ENCODE measurements at regions not wholly inside any gene's neighbourhood (a gene's known extent, or its start where the extent isn't known, plus 50 kb on each side); places are given as distances from the start of the nearest gene placed in this dataset.

GRCh38 chr5:110323357-110323756 is 403.1 kb downstream of the TMEM232 start:
- DNase-seq (no peak), ATAC-seq (no peak)
- Histone ChIP-seq H3K27ac (no peak overlapping the region), H3K9me3 (no peaks in the 10 kb centered on the region), H3K27me3 (no peaks in the 10 kb centered on the region), H3K4me3 (no peak overlapping the region), H3K4me1 (no peaks in the 10 kb centered on the region), H3K36me3 (no peaks in the 10 kb centered on the region)
- no peak for TF ChIP-seq POLR2A (IDR thresholded peaks at IDR 0.05)
- TF ChIP-seq CTCF (IDR thresholded peaks at IDR 0.05 in 4 of 5, conservative IDR thresholded peaks at IDR 0.05 in 1 of 5) = no peak
- in situ Hi-C loops (cut with MboI; ENCODE audit: low sequenced_read_pairs in 4 of 4) (no loop called here), intact Hi-C loops (cut with DNase I; ENCODE audit: low total_unique reads) (no loop called here)

GRCh38 chr5:110323832-110324231 is 402.6 kb downstream of the TMEM232 start:
- no peak for ATAC-seq
- TF ChIP-seq POLR2A (IDR thresholded peaks at IDR 0.05) (no peak), CTCF (IDR thresholded peaks at IDR 0.05 in 4 of 5, conservative IDR thresholded peaks at IDR 0.05 in 1 of 5) (no peak)
- Histone ChIP-seq H3K4me1 (no peaks in the 10 kb centered on the region), H3K36me3 (no peaks in the 10 kb centered on the region), H3K27me3 (no peaks in the 10 kb centered on the region), H3K4me3 (no peak overlapping the region), H3K9me3 (no peaks in the 10 kb centered on the region), H3K27ac (no peak overlapping the region)
- in situ Hi-C loops (cut with MboI; ENCODE audit: low sequenced_read_pairs in 4 of 4) = no loop called here
- intact Hi-C loops (cut with DNase I; ENCODE audit: low total_unique reads) = no loop called here
- DNase-seq = no peak

GRCh38 chr5:110324876-110325275 is 401.6 kb downstream of the TMEM232 start:
- Histone ChIP-seq H3K4me3 (no peak overlapping the region), H3K9me3 (no peaks in the 10 kb centered on the region), H3K36me3 (no peaks in the 10 kb centered on the region), H3K4me1 (no peaks in the 10 kb centered on the region), H3K27ac (no peak overlapping the region), H3K27me3 (no peaks in the 10 kb centered on the region)
- in situ Hi-C loops (cut with MboI; ENCODE audit: low sequenced_read_pairs in 4 of 4) (no loop called here), intact Hi-C loops (cut with DNase I; ENCODE audit: low total_unique reads) (no loop called here)
- TF ChIP-seq POLR2A (IDR thresholded peaks at IDR 0.05) = no peak
- no peak for TF ChIP-seq CTCF (IDR thresholded peaks at IDR 0.05 in 4 of 5, conservative IDR thresholded peaks at IDR 0.05 in 1 of 5)
- no peak for DNase-seq
- ATAC-seq = no peak

- in situ Hi-C loops (cut with MboI; ENCODE audit: low sequenced_read_pairs in 4 of 4) (no loop called here), intact Hi-C loops (cut with DNase I; ENCODE audit: low total_unique reads) (no loop called here)
- H3K36me3 ChIP-seq = no peaks in the 10 kb centered on the region
- ATAC-seq (no peak), DNase-seq (no peak)
- no peak for TF ChIP-seq CTCF (IDR thresholded peaks at IDR 0.05 in 4 of 5, conservative IDR thresholded peaks at IDR 0.05 in 1 of 5)
- no peak for TF ChIP-seq POLR2A (IDR thresholded peaks at IDR 0.05)
- H3K27me3 ChIP-seq = no peaks in the 10 kb centered on the region
- no peak overlapping the region for H3K4me3 ChIP-seq
- H3K27ac ChIP-seq = no peak overlapping the region
- no peaks in the 10 kb centered on the region for H3K9me3 ChIP-seq
- no peaks in the 10 kb centered on the region for H3K4me1 ChIP-seq
Observed at GRCh38 chr5:110329955-110330525, 396.4 kb downstream of the TMEM232 start.

GRCh38 chr5:110333384-110333783 is 393.1 kb downstream of the TMEM232 start:
- no peak for ATAC-seq
- in situ Hi-C loops (cut with MboI; ENCODE audit: low sequenced_read_pairs in 4 of 4) = no loop called here

More at GRCh38 chr5:110333384-110333783, 393.1 kb downstream of the TMEM232 start:
- intact Hi-C loops (cut with DNase I; ENCODE audit: low total_unique reads) = no loop called here
- Histone ChIP-seq H3K4me3 (no peak overlapping the region), H3K27me3 (no peaks in the 10 kb centered on the region), H3K36me3 (no peaks in the 10 kb centered on the region), H3K9me3 (no peaks in the 10 kb centered on the region), H3K27ac (no peak overlapping the region), H3K4me1 (no peaks in the 10 kb centered on the region)
- no peak for TF ChIP-seq CTCF (IDR thresholded peaks at IDR 0.05 in 4 of 5, conservative IDR thresholded peaks at IDR 0.05 in 1 of 5)
- no peak for TF ChIP-seq POLR2A (IDR thresholded peaks at IDR 0.05)
- DNase-seq = no peak
